Stimulated activated CD8-positive, alpha-beta memory T cell treated with anti-CD3 and anti-CD28 coated beads, Interleukin-2, amount 100 ng/mL, for 48 hours (primary cell): ENCODE measurements at regions not wholly inside any gene's neighbourhood (a gene's known extent, or its start where the extent isn't known, plus 50 kb on each side); places are given as distances from the start of the nearest gene placed in this dataset.

Experiments used
- DNase-seq, 2 donors: peaks; one replicate each; pipeline ENCODE4 v3.0.0-alpha.2; 2020; ENCODE audit warnings: low read depth in 2 of 2

DNA sequence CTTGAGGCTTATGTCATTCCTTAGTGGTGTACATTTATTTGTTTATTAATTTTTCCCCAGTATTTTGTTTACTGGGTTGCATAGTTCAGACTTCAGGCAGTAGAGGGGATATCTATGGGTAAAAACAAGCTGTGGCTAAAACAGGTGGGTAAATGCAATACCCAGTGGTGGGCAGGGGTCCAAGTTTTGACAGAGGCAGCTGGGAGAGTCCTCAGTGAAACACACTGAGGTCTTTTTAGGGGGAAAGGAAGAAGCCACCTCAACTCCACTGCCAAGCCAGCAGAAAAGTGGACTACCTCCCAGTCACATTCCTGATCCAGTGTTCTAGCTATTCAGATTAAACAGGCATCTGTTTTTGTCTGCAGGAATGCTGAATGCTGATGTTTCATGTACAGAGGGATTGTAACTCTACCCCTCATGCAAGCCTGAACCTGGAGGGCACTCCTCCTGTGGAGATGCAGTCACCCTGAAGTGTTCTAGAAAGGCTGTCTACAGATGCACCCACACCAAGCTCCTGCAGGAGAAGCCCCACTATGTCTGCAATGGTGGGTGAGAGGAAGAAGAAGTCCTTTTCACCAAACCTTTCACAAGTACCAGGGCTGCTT lies 757.8 kb downstream of the INHBA start:
- DNase-seq, result no peak

DNA sequence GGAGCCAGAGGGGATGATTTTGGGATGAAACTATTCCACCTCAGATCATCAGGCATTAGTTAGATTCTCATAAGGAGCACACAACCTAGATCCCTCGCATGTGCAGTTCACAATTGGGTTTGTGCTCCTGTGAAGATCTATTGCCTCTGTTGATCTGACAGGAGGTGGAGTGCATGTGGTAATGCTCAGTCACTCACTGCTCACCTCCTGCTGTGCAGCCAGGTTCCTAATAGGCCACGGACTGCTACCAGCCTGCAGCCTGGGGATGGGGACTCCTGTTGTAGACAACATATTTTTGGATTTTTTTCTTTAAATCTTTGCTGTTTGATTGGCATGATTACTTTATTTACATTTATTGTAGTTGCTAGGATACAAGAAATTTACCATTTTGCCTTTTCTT lies 765.0 kb downstream of the INHBA start:
- no peak for DNase-seq

DNA sequence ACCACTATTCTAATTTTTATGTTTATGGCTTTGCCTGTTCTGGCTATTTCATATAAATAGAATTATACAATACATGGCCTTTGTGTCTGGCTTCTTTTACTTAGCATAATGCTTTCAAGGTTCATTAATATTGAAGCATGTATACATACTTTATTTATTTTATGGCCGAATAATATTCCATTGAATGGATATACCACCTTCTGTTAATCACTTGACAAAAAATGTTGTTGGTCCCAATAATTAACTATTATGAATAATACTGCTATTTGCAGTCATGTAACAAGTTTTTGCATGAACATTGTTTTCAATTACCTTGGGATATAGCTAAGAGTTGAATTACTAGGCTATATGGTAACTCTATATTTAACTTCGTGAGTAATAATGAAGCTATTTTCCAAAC lies 767.5 kb downstream of the INHBA start:
- no peak for DNase-seq

DNA sequence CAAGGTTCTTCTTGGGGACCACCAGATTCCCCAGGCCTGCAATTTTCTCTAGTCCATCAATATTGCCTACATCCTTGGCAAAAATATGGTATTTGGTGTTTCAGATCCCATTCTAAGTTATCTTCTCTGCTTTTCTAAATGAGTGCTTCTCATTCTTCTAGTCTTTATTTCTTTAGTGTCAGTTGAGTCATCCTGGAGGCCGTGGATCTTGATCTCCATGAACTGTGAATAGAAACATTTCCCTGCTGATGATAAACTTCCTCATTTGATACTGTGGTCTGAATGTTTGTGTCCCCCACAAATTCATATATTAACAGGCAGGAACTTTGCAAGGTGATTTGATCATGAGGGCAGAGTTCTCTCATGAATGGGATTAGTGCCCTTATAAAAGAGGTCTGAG lies 779.3 kb downstream of the INHBA start:
- DNase-seq, result no peak

DNA sequence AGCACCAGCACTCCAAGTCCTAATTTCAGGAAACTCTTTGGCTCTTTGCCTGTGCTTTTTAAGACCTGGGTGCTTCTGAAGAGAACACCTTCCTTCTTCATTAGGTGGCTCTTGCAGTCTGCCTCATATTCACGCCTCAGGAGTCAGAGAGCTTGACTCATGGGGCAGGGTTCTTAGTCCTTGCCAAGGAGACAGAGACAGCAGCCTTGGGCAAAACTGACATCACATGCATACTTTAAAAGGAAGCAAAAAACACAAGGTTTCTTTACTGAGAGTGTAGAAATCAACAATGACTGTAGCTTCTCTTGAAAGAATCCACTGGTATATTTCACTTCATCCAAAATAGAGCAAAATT lies 780.6 kb downstream of the INHBA start:
- DNase-seq, result no peak

DNA sequence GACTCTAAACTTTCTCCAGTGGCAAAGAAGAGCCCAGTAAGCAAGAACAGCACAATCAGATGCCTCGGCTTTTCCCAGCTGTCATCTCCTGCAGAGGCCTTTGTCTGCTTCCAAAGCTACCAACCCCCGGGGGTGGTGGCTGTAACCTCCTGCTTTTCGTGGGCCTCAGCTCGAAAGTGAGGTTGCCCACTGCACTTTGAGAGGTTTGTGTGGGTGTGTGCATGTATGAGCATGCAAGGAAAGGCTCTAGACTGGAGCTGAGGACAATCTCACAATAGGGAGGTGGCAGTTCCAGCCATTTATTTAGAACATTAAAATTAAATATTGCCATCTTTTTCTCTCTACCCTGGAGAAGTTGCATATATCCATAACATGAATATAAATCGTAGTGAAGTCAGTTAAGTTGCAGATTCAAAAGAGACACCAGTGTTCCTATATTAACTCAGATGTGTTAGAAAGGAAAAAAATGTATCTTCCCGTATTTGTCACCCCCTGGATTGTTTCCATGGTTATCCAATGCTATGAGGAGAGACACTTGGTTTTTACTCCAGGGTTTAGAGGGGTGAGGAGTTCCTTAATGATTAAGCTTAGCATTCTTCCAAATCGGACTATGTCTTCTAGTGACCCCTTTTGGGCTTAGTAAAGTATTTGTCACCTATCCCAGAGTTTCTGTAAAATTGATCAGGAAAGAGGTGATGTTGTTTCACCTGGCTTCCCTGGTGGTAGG lies 781.1 kb downstream of the INHBA start:
- no peak for DNase-seq

DNA sequence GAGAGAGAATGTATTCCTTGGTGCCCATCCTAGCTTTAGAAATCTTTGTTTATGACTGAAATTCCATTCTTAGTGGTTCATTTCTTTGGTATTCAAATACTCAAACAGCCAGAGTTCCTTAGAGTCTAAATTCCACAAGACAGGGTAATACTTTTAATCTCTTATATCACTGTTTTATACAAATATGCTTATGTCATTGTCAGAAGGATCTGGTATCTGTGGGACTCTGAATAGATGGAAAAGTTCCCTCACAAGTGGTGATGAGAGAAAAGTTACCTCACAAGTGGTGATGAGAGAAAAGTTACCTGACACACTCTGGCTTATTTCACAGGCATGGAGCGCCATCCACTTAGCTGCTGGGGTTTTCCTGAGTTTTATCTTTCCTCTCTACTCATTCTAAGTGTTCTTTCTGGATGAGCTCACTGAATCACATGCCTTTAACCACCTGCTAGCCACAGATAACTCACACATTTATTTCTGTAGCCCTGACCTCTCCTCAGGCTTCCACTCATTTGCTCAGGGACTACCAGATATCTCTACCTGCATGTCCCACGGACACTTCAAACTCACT lies 784.0 kb downstream of the SUGCT start:
- DNase-seq, result no peak

DNA sequence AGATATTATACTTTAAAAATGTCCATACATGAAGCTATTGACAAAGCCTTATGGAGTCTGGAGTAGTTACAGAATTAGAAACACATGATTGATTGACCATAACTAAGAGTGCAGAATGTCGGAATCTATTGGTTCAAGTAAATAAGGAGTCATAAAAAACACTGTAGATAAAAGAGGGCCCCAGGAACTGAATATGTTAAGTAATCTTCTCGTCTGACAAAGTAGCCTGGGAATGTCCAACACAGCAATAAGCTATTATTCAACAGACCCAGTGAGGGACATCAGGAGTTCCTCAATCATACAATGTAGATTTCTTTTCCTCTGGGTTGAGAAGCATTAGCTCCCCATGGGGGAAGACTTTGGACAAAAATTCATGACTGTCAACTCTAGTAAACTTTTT lies 782.0 kb downstream of the SUGCT start:
- no peak for DNase-seq

DNA sequence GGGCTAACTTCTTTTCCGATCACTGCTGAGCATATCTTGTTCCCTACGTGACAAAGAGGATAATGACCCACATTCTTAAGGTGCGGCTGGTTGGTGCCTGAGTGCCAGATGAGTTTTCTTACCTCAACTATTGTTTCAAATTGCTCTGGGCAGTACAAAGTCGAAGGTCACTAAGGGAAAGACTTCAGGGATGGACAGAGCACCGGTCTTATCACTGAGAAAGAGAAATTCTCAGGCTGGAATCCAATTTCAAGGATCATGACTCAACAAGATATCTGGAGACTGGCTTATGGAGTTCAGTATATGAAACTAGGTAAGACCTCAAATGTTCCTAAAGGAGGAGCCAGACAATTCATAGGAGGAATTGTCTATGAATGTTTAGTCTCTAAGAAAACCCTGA lies 780.3 kb downstream of the SUGCT start:
- no peak for DNase-seq
